ENCODE measurements at regions not wholly inside any gene's neighbourhood (a gene's known extent, or its start where the extent isn't known, plus 50 kb on each side); places are given as distances from the start of the nearest gene placed in this dataset.

GRCh38 chr6:121896363-121896762 is 460.9 kb downstream of the GJA1 start:
- TF ChIP-seq POLR2AphosphoS5 (IDR thresholded peaks at IDR 0.05) = no peak
- no peak for TF ChIP-seq CTCF (IDR thresholded peaks at IDR 0.05)
- TF ChIP-seq POLR2A (IDR thresholded peaks at IDR 0.05; ENCODE audit: low read depth) = no peak
- no peak for TF ChIP-seq EP300 (IDR thresholded peaks at IDR 0.05)
- intact Hi-C loops (cut with DNase I) = no loop called here
- Histone ChIP-seq H3K27me3 (no peaks in the 10 kb centered on the region), H3K4me1 (peaks cover 0 to 23% (median 15%) of the 10 kb centered on the region in 4 donors), H3K27ac (replicated peaks in 1 of 4) (no peak overlapping the region), H3K9me3 (no peaks in the 10 kb centered on the region), H3K4me3 (no peak overlapping the region), H3K36me3 (no peaks in the 10 kb centered on the region)
- no peak for DNase-seq (ENCODE audit: extremely low spot score)
- WGBS = 82% methylated on average over 1 of the region's 1 CpG

GRCh38 chr6:121896771-121897170 is 461.3 kb downstream of the GJA1 start:
- DNase-seq (ENCODE audit: extremely low spot score) = no peak
- intact Hi-C loops (cut with DNase I) = no loop called here

GRCh38 chr6:121897337-121897760 is 461.9 kb downstream of the GJA1 start:
- 98% methylated on average over 1 of the region's 1 CpG for WGBS
- no peaks in the 10 kb centered on the region for H3K36me3 ChIP-seq
- H3K27me3 ChIP-seq = no peaks in the 10 kb centered on the region
- intact Hi-C loops (cut with DNase I) = no loop called here
- no peak for DNase-seq (ENCODE audit: extremely low spot score)
- H3K9me3 ChIP-seq = no peaks in the 10 kb centered on the region
- H3K27ac ChIP-seq (replicated peaks in 1 of 4) = no peak overlapping the region
- H3K4me3 ChIP-seq = no peak overlapping the region
- H3K4me1 ChIP-seq = peaks cover 0 to 29% (median 19%) of the 10 kb centered on the region in 4 donors
- no peak for TF ChIP-seq POLR2A (IDR thresholded peaks at IDR 0.05; ENCODE audit: low read depth)
- no peak for TF ChIP-seq POLR2AphosphoS5 (IDR thresholded peaks at IDR 0.05)

More at GRCh38 chr6:121896771-121897170, 461.3 kb downstream of the GJA1 start:
- Histone ChIP-seq H3K4me1 (peaks cover 0 to 27% (median 17%) of the 10 kb centered on the region in 4 donors), H3K27ac (replicated peaks in 1 of 4) (no peak overlapping the region), H3K36me3 (no peaks in the 10 kb centered on the region), H3K9me3 (no peaks in the 10 kb centered on the region), H3K4me3 (no peak overlapping the region), H3K27me3 (no peaks in the 10 kb centered on the region)
- TF ChIP-seq POLR2A (IDR thresholded peaks at IDR 0.05; ENCODE audit: low read depth) = no peak
- TF ChIP-seq CTCF (IDR thresholded peaks at IDR 0.05) = no peak
- no peak for TF ChIP-seq POLR2AphosphoS5 (IDR thresholded peaks at IDR 0.05)
- TF ChIP-seq EP300 (IDR thresholded peaks at IDR 0.05) = no peak
- 74% methylated on average over 3 of the region's 3 CpGs for WGBS

GRCh38 chr6:121901432-121901831 is 466.0 kb downstream of the GJA1 start:
- peaks cover 0 to 32% (median 20%) of the 10 kb centered on the region in 4 donors for H3K4me1 ChIP-seq
- peaks cover 0 to under 1% (median 0%) of the 10 kb centered on the region in 4 donors for H3K9me3 ChIP-seq
- TF ChIP-seq POLR2A (IDR thresholded peaks at IDR 0.05; ENCODE audit: low read depth) (no peak), EP300 (IDR thresholded peaks at IDR 0.05) (no peak), CTCF (IDR thresholded peaks at IDR 0.05) (no peak), POLR2AphosphoS5 (IDR thresholded peaks at IDR 0.05) (no peak)
- no peaks in the 10 kb centered on the region for H3K36me3 ChIP-seq
- no peak for DNase-seq (ENCODE audit: extremely low spot score)
- intact Hi-C loops (cut with DNase I) = no loop called here
- H3K4me3 ChIP-seq = no peak overlapping the region
- H3K27ac ChIP-seq (replicated peaks in 1 of 4) = peak overlapping the region in 1 of 4 donors; percentile 11
- no peaks in the 10 kb centered on the region for H3K27me3 ChIP-seq

- peaks cover 0 to 15% (median 2%) of the 10 kb centered on the region in 4 donors for H3K9me3 ChIP-seq
- H3K4me3 ChIP-seq = no peak overlapping the region
- TF ChIP-seq EP300 (IDR thresholded peaks at IDR 0.05) (no peak), POLR2A (IDR thresholded peaks at IDR 0.05; ENCODE audit: low read depth) (no peak), POLR2AphosphoS5 (IDR thresholded peaks at IDR 0.05) (no peak), CTCF (IDR thresholded peaks at IDR 0.05) (no peak)
- no peaks in the 10 kb centered on the region for H3K36me3 ChIP-seq
- 68% methylated on average over 4 of the region's 4 CpGs for WGBS
- H3K4me1 ChIP-seq = peaks cover 0 to 23% (median 9%) of the 10 kb centered on the region in 4 donors
- no peak overlapping the region for H3K27ac ChIP-seq (replicated peaks in 1 of 4)
- no peaks in the 10 kb centered on the region for H3K27me3 ChIP-seq
- intact Hi-C loops (cut with DNase I) = no loop called here
- no peak for DNase-seq (ENCODE audit: extremely low spot score)
Observed at GRCh38 chr6:121904559-121904958, 469.1 kb downstream of the GJA1 start.
